Calu3 (cell line): ENCODE measurements at regions not wholly inside any gene's neighbourhood (a gene's known extent, or its start where the extent isn't known, plus 50 kb on each side); places are given as distances from the start of the nearest gene placed in this dataset.

Source experiments
- BruUV-seq: library from RNA; stranded (reverse); fragments of 400-500 nt; replicated peaks from 2 replicates; lab custom pipeline; 2021; lab: Mats Ljungman, UMichigan
- CTCF ChIA-PET: fragments of 300-600 bp; sonication (Branson Sonifier 250); formaldehyde crosslinking; loops from one replicate; lab custom pipeline; 2022; ENCODE audit warnings: antibody characterized with exemption; lab: Charles Lee
- DNase-seq: peaks from one replicate; pipeline ENCODE4 v3.0.0; 2022
- H3K27ac Mint-ChIP-seq: one replicate; pipeline ENCODE4 v1.8.0; 2022; ENCODE audit warnings: mixed read lengths; ENCODE audit not compliant: unreplicated experiment
- H3K27me3 Mint-ChIP-seq: one replicate; pipeline ENCODE4 v1.8.0; 2022; ENCODE audit warnings: mixed read lengths; ENCODE audit not compliant: unreplicated experiment
- H3K36me3 Mint-ChIP-seq: one replicate; pipeline ENCODE4 v1.8.0; 2022; ENCODE audit warnings: mild to moderate bottlenecking, moderate library complexity, mixed read lengths; ENCODE audit not compliant: insufficient read depth, unreplicated experiment
- H3K4me1 Mint-ChIP-seq: one replicate; pipeline ENCODE4 v1.8.0; 2022; ENCODE audit warnings: mild to moderate bottlenecking, low read depth, mixed read lengths; ENCODE audit not compliant: unreplicated experiment
- H3K4me3 Mint-ChIP-seq: one replicate; pipeline ENCODE4 v1.8.0; 2022; ENCODE audit warnings: mild to moderate bottlenecking, low read depth, moderate library complexity, mixed read lengths; ENCODE audit not compliant: unreplicated experiment
- H3K9me3 Mint-ChIP-seq: one replicate; pipeline ENCODE4 v1.8.0; 2022; ENCODE audit warnings: low read depth, mixed read lengths; ENCODE audit not compliant: unreplicated experiment
- CTCF ChIP-seq: fragments of 200-600 bp; IDR thresholded peaks from one replicate; pipeline ENCODE4 v1.8.0; 2022; ENCODE audit warnings: antibody characterized with exemption; ENCODE audit not compliant: unreplicated experiment
- intact Hi-C: fragments of 100-400 bp; cut with micrococcal nuclease; formaldehyde crosslinking; loops from one replicate; pipeline ENCODE4 v1.10.0; 2022; ENCODE audit not compliant: unreplicated experiment

DNA sequence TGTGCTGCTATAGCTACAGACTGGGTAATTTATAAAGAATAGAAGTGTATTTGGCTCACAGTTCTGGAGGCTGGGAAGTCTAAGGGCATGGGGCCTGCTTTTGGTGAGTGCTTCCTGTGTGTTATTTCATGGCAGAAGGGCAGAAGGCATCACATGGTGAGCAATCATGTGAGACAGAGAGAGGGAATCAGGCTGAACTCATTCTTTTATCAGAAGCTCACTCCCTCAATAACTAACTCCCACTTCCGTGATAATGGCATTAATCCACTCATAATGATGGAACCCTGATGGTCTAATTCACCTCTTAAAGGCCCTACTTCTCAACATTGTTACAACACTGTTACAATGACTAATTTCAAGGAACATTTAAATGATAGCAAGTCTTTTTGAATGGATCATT, 129.4 kb downstream of the FAT4 start:
- no peaks in the 10 kb centered on the region for H3K4me1 Mint-ChIP-seq
- no peak overlapping the region for H3K4me3 Mint-ChIP-seq
- no TSS peak for BruUV-seq
- intact Hi-C loops: no loop called here
- H3K9me3 Mint-ChIP-seq: no peaks in the 10 kb centered on the region
- CTCF ChIA-PET: no interaction called here
- TF ChIP-seq CTCF: no peak
- no peaks in the 10 kb centered on the region for H3K36me3 Mint-ChIP-seq
- no peak for DNase-seq
- H3K27ac Mint-ChIP-seq: no peak overlapping the region
- H3K27me3 Mint-ChIP-seq: no peaks in the 10 kb centered on the region

- TF ChIP-seq CTCF: no peak
- Mint-ChIP-seq H3K27me3 (no peaks in the 10 kb centered on the region), H3K36me3 (no peaks in the 10 kb centered on the region), H3K9me3 (no peaks in the 10 kb centered on the region), H3K27ac (no peak overlapping the region), H3K4me1 (no peaks in the 10 kb centered on the region), H3K4me3 (no peak overlapping the region)
- DNase-seq: no peak
- no TSS peak for BruUV-seq
- CTCF ChIA-PET: no interaction called here
- intact Hi-C loops: no loop called here
Measured at GRCh38 chr4:125445525-125445924, 130.8 kb downstream of the FAT4 start.

GRCh38 chr4:125447551-125448290, 133.0 kb downstream of the FAT4 start:
- CTCF ChIA-PET: no interaction called here
- H3K36me3 Mint-ChIP-seq: no peaks in the 10 kb centered on the region
- no peak for DNase-seq
- intact Hi-C loops: no loop called here
- no peaks in the 10 kb centered on the region for H3K9me3 Mint-ChIP-seq
- no TSS peak for BruUV-seq
- H3K4me3 Mint-ChIP-seq: no peak overlapping the region
- no peak overlapping the region for H3K27ac Mint-ChIP-seq
- no peak for TF ChIP-seq CTCF
- no peaks in the 10 kb centered on the region for H3K27me3 Mint-ChIP-seq
- H3K4me1 Mint-ChIP-seq: no peaks in the 10 kb centered on the region

DNA sequence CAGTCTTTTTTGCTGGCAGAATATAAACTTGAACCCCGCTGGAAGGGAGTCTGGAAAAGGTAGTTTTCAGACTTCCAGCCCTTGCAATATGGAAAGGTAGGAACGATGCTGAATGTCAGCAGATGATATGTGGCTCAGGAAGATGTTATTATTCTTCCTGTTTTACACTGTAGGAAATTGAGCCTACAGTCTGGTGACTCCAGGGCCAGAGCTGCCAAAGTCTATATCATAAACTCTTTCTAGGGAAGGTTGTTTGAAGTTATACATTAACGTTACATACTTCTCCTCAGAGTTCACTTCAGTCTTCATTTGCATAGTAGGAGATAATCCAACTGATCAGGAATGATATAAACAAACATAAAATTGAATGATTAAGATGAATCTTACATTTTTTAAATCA, 141.3 kb downstream of the FAT4 start:
- Mint-ChIP-seq H3K36me3 (no peaks in the 10 kb centered on the region), H3K9me3 (no peaks in the 10 kb centered on the region), H3K4me1 (no peaks in the 10 kb centered on the region), H3K27ac (no peak overlapping the region), H3K27me3 (no peaks in the 10 kb centered on the region), H3K4me3 (no peak overlapping the region)
- no TSS peak for BruUV-seq
- no peak for TF ChIP-seq CTCF
- DNase-seq: no peak
- CTCF ChIA-PET: no interaction called here
- intact Hi-C loops: no loop called here
